ENCODE measurements at regions not wholly inside any gene's neighbourhood (a gene's known extent, or its start where the extent isn't known, plus 50 kb on each side); places are given as distances from the start of the nearest gene placed in this dataset.

DNA sequence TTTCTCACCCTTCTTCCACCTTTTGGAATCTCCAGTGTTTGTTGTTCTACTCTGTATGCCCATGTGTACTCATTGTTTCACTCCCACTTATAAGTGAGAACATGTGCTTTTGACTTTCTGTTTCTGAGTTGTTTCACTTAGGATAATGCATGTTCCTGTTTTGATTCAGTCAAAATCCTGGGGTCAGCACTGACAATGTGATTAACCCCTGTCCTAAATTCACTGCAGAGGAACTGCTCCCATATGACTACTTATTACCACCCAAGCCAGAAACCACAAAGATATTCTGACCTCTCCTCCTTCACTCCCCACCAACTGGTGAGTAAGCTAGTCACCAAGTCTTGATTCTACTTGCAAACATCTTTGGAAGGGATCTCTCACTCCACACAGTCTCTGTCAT, 251.4 kb upstream of the TCF4 start:
- no peak for FAIRE-seq
- no peak for TF ChIP-seq CTCF (IDR thresholded peaks at IDR 0.05; ENCODE audit: insufficient read depth, low read length, severe bottlenecking)

DNA sequence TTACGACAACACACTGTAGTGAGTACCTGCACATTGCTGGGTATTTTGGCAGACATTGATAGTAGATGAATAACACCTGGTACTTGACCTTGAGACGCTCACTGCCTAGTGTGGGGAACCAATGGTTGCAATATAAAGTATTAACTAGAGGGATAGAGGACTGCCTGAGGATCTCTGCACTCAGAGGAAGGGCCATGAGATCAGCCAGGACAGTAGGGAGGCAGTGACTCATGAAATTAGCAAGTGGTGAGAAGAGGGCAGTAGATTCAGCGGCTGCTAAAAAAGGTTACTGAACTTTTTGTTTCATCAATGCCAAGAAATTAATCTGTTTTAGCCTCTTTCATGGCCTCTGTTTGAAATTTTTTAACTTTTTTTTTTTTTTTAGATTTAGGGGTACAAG, 250.8 kb upstream of the TCF4 start:
- DNase-seq (ENCODE audit: low read depth) (peak; percentile 36), FAIRE-seq (no peak)
- Histone ChIP-seq H3K4me3 (ENCODE audit: low read depth, low read length) (no peak overlapping the region), H3K36me3 (ENCODE audit: control insufficient read depth, insufficient read depth, low read length) (no peaks in the 10 kb centered on the region), H3K27me3 (ENCODE audit: control insufficient read depth, insufficient read depth, low read length) (no peaks in the 10 kb centered on the region)
- TF ChIP-seq CTCF (IDR thresholded peaks at IDR 0.05; ENCODE audit: insufficient read depth, low read length, severe bottlenecking): no peak

More for the DNA sequence above, 251.4 kb upstream of the TCF4 start:
- Histone ChIP-seq H3K4me3 (ENCODE audit: low read depth, low read length) (no peak overlapping the region), H3K36me3 (ENCODE audit: control insufficient read depth, insufficient read depth, low read length) (no peaks in the 10 kb centered on the region), H3K27me3 (ENCODE audit: control insufficient read depth, insufficient read depth, low read length) (no peaks in the 10 kb centered on the region)
- DNase-seq (ENCODE audit: low read depth): peak; percentile 68

GRCh38 chr18:55838319-55838718, 250.3 kb upstream of the TCF4 start:
- no peak overlapping the region for H3K4me3 ChIP-seq (ENCODE audit: low read depth, low read length)
- DNase-seq (ENCODE audit: low read depth) (no peak), FAIRE-seq (no peak)
- H3K36me3 ChIP-seq (ENCODE audit: control insufficient read depth, insufficient read depth, low read length): no peaks in the 10 kb centered on the region
- no peaks in the 10 kb centered on the region for H3K27me3 ChIP-seq (ENCODE audit: control insufficient read depth, insufficient read depth, low read length)
- TF ChIP-seq CTCF (IDR thresholded peaks at IDR 0.05; ENCODE audit: insufficient read depth, low read length, severe bottlenecking): no peak

DNA sequence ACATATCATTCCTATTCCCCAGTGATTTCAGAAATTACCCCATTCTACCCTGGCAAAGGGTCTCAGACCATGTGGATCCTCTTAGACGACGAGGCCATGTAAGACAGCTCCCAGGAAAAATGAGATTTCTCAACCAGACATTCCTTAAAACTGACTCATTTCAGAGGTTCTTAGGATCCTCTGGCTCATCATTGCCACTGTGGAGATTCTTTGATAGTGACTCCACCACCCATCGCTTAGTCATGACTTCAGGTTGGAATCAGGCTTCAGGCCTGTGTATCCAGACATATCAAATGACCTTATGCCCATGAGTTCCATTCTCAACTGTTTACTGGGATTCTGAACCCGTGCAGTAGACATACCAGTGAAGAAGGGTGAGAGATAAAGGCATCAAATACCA, 245.6 kb upstream of the TCF4 start:
- H3K27me3 ChIP-seq (ENCODE audit: control insufficient read depth, insufficient read depth, low read length): no peaks in the 10 kb centered on the region
- peak; percentile 100 for DNase-seq (ENCODE audit: low read depth)
- no peak overlapping the region for H3K4me3 ChIP-seq (ENCODE audit: low read depth, low read length)
- peak; percentile 97 for FAIRE-seq
- no peaks in the 10 kb centered on the region for H3K36me3 ChIP-seq (ENCODE audit: control insufficient read depth, insufficient read depth, low read length)
- TF ChIP-seq CTCF (IDR thresholded peaks at IDR 0.05; ENCODE audit: insufficient read depth, low read length, severe bottlenecking): no peak

- no peaks in the 10 kb centered on the region for H3K36me3 ChIP-seq (ENCODE audit: control insufficient read depth, insufficient read depth, low read length)
- H3K4me3 ChIP-seq (ENCODE audit: low read depth, low read length): no peak overlapping the region
- no peak for FAIRE-seq
- no peaks in the 10 kb centered on the region for H3K27me3 ChIP-seq (ENCODE audit: control insufficient read depth, insufficient read depth, low read length)
- DNase-seq (ENCODE audit: low read depth): no peak
- TF ChIP-seq CTCF (IDR thresholded peaks at IDR 0.05; ENCODE audit: insufficient read depth, low read length, severe bottlenecking): no peak
Observed at GRCh38 chr18:55830544-55830943, 242.6 kb upstream of the TCF4 start.

DNA sequence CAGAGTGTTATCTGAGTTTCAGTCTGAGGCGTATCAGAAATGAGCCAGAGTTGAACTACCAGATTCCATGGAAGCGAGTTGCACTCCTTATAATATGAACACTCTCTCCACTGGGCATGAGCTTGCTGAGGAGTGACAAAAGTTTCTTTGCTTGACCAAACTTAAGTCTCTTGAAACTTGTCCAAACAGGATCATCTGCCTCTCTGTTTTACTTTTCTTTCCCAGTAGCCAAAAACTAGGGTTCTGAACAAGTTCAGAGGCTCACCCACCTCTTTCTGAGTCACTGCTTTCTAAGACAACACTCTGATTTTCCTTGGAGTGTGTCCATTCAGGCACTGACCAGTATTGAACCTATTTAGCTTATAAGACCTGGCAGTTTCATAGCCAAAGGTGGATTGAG, 233.2 kb upstream of the TCF4 start:
- DNase-seq (ENCODE audit: low read depth) (peak; percentile 76), FAIRE-seq (no peak)
- no peak for TF ChIP-seq CTCF (IDR thresholded peaks at IDR 0.05; ENCODE audit: insufficient read depth, low read length, severe bottlenecking)
- H3K4me3 ChIP-seq (ENCODE audit: low read depth, low read length): no peak overlapping the region
- H3K36me3 ChIP-seq (ENCODE audit: control insufficient read depth, insufficient read depth, low read length): no peaks in the 10 kb centered on the region
- no peaks in the 10 kb centered on the region for H3K27me3 ChIP-seq (ENCODE audit: control insufficient read depth, insufficient read depth, low read length)

All from bronchial epithelial cell (primary cell).